GM12878 (cell line): ENCODE measurements at regions not wholly inside any gene's neighbourhood (a gene's known extent, or its start where the extent isn't known, plus 50 kb on each side); places are given as distances from the start of the nearest gene placed in this dataset.

Experiments used
- ATAC-seq: fragments of 200-7000 bp; cut with Tn5 transposase; 3 replicates; pipeline ENCODE4 v1.9.1; 2020; ENCODE audit warnings: mild to moderate bottlenecking, moderate library complexity
- BruUV-seq: library from RNA; stranded (reverse); fragments of 400-500 nt; replicated peaks from 2 replicates; lab custom pipeline; 2021; lab: Mats Ljungman, UMichigan
- CTCF ChIA-PET: fragments of 300-600 bp; sonication (Branson Sonifier 250); formaldehyde crosslinking; extraction: SDS; loops from one replicate; lab custom pipeline; 2021; ENCODE audit warnings: inconsistent platforms; lab: Yijun Ruan, JAX
- POLR2A ChIA-PET: fragments of 350-600 bp; formaldehyde crosslinking; extraction: SDS; loops from one replicate; lab custom pipeline; 2021; ENCODE audit warnings: inconsistent platforms; lab: Charles Lee
- RAD21 ChIA-PET: fragments of 300-600 bp; sonication (Branson Sonifier 250); formaldehyde crosslinking; loops from one replicate; lab custom pipeline; 2023; ENCODE audit warnings: antibody characterized with exemption; ENCODE audit not compliant: unreplicated experiment; lab: Charles Lee
- SMC1A ChIA-PET: fragments of 300-600 bp; sonication (Branson Sonifier 250); formaldehyde crosslinking; loops from one replicate; lab custom pipeline; 2023; ENCODE audit not compliant: unreplicated experiment, uncharacterized antibody; lab: Charles Lee
- DNase-seq: peaks from one replicate; pipeline ENCODE4 v3.0.0-alpha.2; 2011; ENCODE audit warnings: low read depth, low spot score
- FAIRE-seq: peaks from 3 replicates; lab custom pipeline; 2011; peaks lifted over from hg19 to GRCh38; lab: Jason Lieb, UNC
- H2AFZ ChIP-seq: 2 replicates; pipeline ENCODE4 v1.6.0; 2011; ENCODE audit warnings: low read depth, low read length, control low read depth; ENCODE audit not compliant: control insufficient read depth
- H3K27ac ChIP-seq: 2 replicates; pipeline ENCODE4 v1.5.1; 2011; ENCODE audit warnings: control low read depth; ENCODE audit not compliant: control insufficient read depth, insufficient read depth
- H3K27me3 ChIP-seq, 2 experiments: replicated peaks in 1 of 2; 2 replicates each; pipeline versions ENCODE4 v1.6.0 to v1.6.1; 2011; ENCODE audit warnings: low read length in 1 of 2; ENCODE audit not compliant: control insufficient read depth in 2 of 2, insufficient read depth in 2 of 2
- H3K36me3 ChIP-seq, 2 experiments: 2 replicates each; pipeline ENCODE4 v1.5.1; 2011; ENCODE audit warnings: low read length in 1 of 2; ENCODE audit not compliant: control insufficient read depth in 2 of 2, insufficient read depth in 2 of 2
- H3K4me1 ChIP-seq: 2 replicates; pipeline ENCODE4 v1.6.1; 2011; ENCODE audit warnings: mild to moderate bottlenecking, low read length, moderate library complexity, mixed read lengths; ENCODE audit not compliant: control insufficient read depth, insufficient read depth
- H3K4me2 ChIP-seq: 2 replicates; pipeline ENCODE4 v1.6.0; 2011; ENCODE audit warnings: control low read depth; ENCODE audit not compliant: control insufficient read depth, insufficient read depth
- H3K4me3 ChIP-seq: fragments of 200-600 bp; sonication (generic); 2 replicates; pipeline ENCODE4 v1.5.1; 2016
- H3K79me2 ChIP-seq: 2 replicates; pipeline ENCODE4 v1.6.0; 2011; ENCODE audit warnings: low read length; ENCODE audit not compliant: control insufficient read depth, insufficient read depth
- H3K9ac ChIP-seq: 2 replicates; pipeline ENCODE4 v1.8.0; 2011; ENCODE audit warnings: low read length, control low read depth, mixed read lengths; ENCODE audit not compliant: control insufficient read depth, insufficient read depth
- H3K9me3 ChIP-seq: replicated peaks from 3 replicates; pipeline ENCODE4 v1.5.1; 2011; ENCODE audit warnings: mild to moderate bottlenecking, low read length; ENCODE audit not compliant: control insufficient read depth, insufficient read depth
- H4K20me1 ChIP-seq: 2 replicates; pipeline ENCODE4 v1.6.0; 2011; ENCODE audit not compliant: control insufficient read depth, insufficient read depth
- ATF7 ChIP-seq: fragments of 450-650 bp; IDR thresholded peaks from 2 replicates; pipeline ENCODE4 v1.6.1; 2016; ENCODE audit warnings: low read depth, mild to moderate bottlenecking
- CEBPB ChIP-seq, 2 experiments: fragments of 150-350 bp in 1 of 2; IDR thresholded peaks; 2 replicates each; pipeline ENCODE4 v1.6.1; 2012 to 2014; ENCODE audit warnings: low read depth in 2 of 2, low read length in 2 of 2, borderline replicate concordance in 1 of 2, inconsistent platforms in 1 of 2
- EP300 ChIP-seq, 2 experiments: fragments of 150-350 bp in 1 of 2; IDR thresholded peaks; 2 replicates each; pipeline ENCODE4 v1.6.1; 2011 to 2012; ENCODE audit warnings: low read depth in 2 of 2, low read length in 2 of 2, borderline replicate concordance in 1 of 2, improper control_type of control experiment in 1 of 2, inconsistent platforms in 1 of 2; ENCODE audit not compliant: control insufficient read depth in 1 of 2
- IKZF1 ChIP-seq: fragments of 450-650 bp; conservative IDR thresholded peaks from 2 replicates; pipeline ENCODE4 v1.6.1; 2017; ENCODE audit warnings: antibody characterized with exemption, mild to moderate bottlenecking
- IRF3 ChIP-seq: fragments of 450-650 bp; IDR thresholded peaks from 2 replicates; pipeline ENCODE4 v1.6.1; 2014; ENCODE audit warnings: mild to moderate bottlenecking
- KLF5 ChIP-seq: fragments of 450-650 bp; IDR thresholded peaks from 2 replicates; pipeline ENCODE4 v1.6.1; 2014; ENCODE audit warnings: mild to moderate bottlenecking; ENCODE audit not compliant: partially characterized antibody
- MAX ChIP-seq: IDR thresholded peaks from 2 replicates; pipeline ENCODE4 v1.6.1; 2012; ENCODE audit warnings: low read depth, low read length, improper control_type of control experiment
- MEF2B ChIP-seq: fragments of 450-650 bp; IDR thresholded peaks from 2 replicates; pipeline ENCODE4 v1.6.1; 2018; ENCODE audit warnings: mild to moderate bottlenecking, moderate library complexity; ENCODE audit not compliant: partially characterized antibody, poor library complexity, severe bottlenecking
- MYB ChIP-seq: fragments of 150-350 bp; IDR thresholded peaks from 2 replicates; pipeline ENCODE4 v1.6.1; 2014; ENCODE audit warnings: mild to moderate bottlenecking, low read depth, low read length, borderline replicate concordance
- NBN ChIP-seq: fragments of 450-650 bp; IDR thresholded peaks from 2 replicates; pipeline ENCODE4 v1.6.1; 2016
- POLR2A ChIP-seq: IDR thresholded peaks from 2 replicates; pipeline ENCODE4 v1.6.1; 2011; ENCODE audit warnings: low read depth, mild to moderate bottlenecking, low read length
- RB1 ChIP-seq: fragments of 450-650 bp; formaldehyde crosslinking; IDR thresholded peaks from 2 replicates; pipeline ENCODE4 v1.6.1; 2017; ENCODE audit warnings: mild to moderate bottlenecking, borderline replicate concordance
- SPI1 ChIP-seq: IDR thresholded peaks from 2 replicates; pipeline ENCODE4 v1.6.1; 2011; ENCODE audit warnings: low read depth, mild to moderate bottlenecking, low read length, moderate library complexity, borderline replicate concordance; ENCODE audit not compliant: insufficient read depth
- ZBTB4 ChIP-seq: fragments of 450-650 bp; formaldehyde crosslinking; IDR thresholded peaks from 2 replicates; pipeline ENCODE4 v1.4.0; 2022; ENCODE audit warnings: mild to moderate bottlenecking, moderate library complexity
- ZBTB40 ChIP-seq: fragments of 450-650 bp; IDR thresholded peaks from 2 replicates; pipeline ENCODE4 v1.6.1; 2016; ENCODE audit warnings: mild to moderate bottlenecking, moderate library complexity, borderline replicate concordance
- WGBS: methylation state at CpG from one replicate; pipeline ENCODE4 v1.1.6; 2016; ENCODE audit warnings: low lambda C conversion rate; ENCODE audit not compliant: insufficient replicate concordance, insufficient coverage; ENCODE audit errors: missing lambda C conversion rate; 5-methylcytosine and 5-hydroxymethylcytosine counted together
- in situ Hi-C: fragments of 300-500 bp; cut with MboI; formaldehyde crosslinking; loops from 9 replicates; pipeline ENCODE4 v1.14.3; 2018; ENCODE audit warnings: mixed read lengths
- intact Hi-C: fragments of 100-400 bp; cut with micrococcal nuclease; formaldehyde crosslinking; loops from one replicate; pipeline ENCODE4 v1.14.2; 2022; ENCODE audit not compliant: unreplicated experiment

- TF ChIP-seq ZBTB4: no peak
- TF ChIP-seq IKZF1: no peak
- TF ChIP-seq MEF2B: no peak
- TF ChIP-seq POLR2A: no peak
Observed at GRCh38 chr14:71284048-71284447, 376.8 kb downstream of the PCNX1 start (continued).

GRCh38 chr14:71286126-71286525 is 378.9 kb downstream of the PCNX1 start:
- H3K36me3 ChIP-seq: no peaks in the 10 kb centered on the region
- BruUV-seq: no TSS peak
- H3K9me3 ChIP-seq: peaks cover 2% of the 10 kb centered on the region; the same call in 1 of the 3 replicates
- no peak for FAIRE-seq
- intact Hi-C loops: no loop called here
- POLR2A ChIA-PET: no interaction called here
- peaks cover 15% of the 10 kb centered on the region for H3K4me1 ChIP-seq
- no peak overlapping the region for H3K4me3 ChIP-seq
- no peak overlapping the region for H3K4me2 ChIP-seq
- no peaks in the 10 kb centered on the region for H3K79me2 ChIP-seq
- DNase-seq: no peak
- H2AFZ ChIP-seq: no peak overlapping the region
- no peaks in the 10 kb centered on the region for H4K20me1 ChIP-seq
- SMC1A ChIA-PET: interaction anchor here (1.2 to 1.5 kb wide), 2 partner anchors 27 to 56 kb away, joined by 3 to 4 read pairs; no protein-coding TSS in a partner anchor
- H3K9ac ChIP-seq: no peak overlapping the region
- no peaks in the 10 kb centered on the region for H3K27me3 ChIP-seq
- RAD21 ChIA-PET: no interaction called here
- ATAC-seq: no peak
- in situ Hi-C loops: no loop called here
- no peak overlapping the region for H3K27ac ChIP-seq
- CTCF ChIA-PET: interaction anchor here (0.5 kb wide), 1 partner anchor 260 kb away, joined by 3 read pairs; no protein-coding TSS in a partner anchor
- 100% methylated on average over 1 of the region's 1 CpG for WGBS
- TF ChIP-seq KLF5: no peak
- TF ChIP-seq MAX: no peak
- TF ChIP-seq SPI1: no peak
- no peak for TF ChIP-seq MYB
- TF ChIP-seq CEBPB (IDR thresholded peaks at IDR 0.05; ENCODE audit: borderline replicate concordance in 1 of 2, low read depth in 2 of 2, low read length in 2 of 2): no peak
- no peak for TF ChIP-seq RB1
- no peak for TF ChIP-seq IRF3
- no peak for TF ChIP-seq ATF7
- TF ChIP-seq NBN: no peak
- TF ChIP-seq EP300 (IDR thresholded peaks at IDR 0.05; ENCODE audit: borderline replicate concordance in 1 of 2, control insufficient read depth in 1 of 2, low read depth in 2 of 2, low read length in 2 of 2): no peak
- TF ChIP-seq ZBTB40: no peak
